ENCODE measurements at regions not wholly inside any gene's neighbourhood (a gene's known extent, or its start where the extent isn't known, plus 50 kb on each side); places are given as distances from the start of the nearest gene placed in this dataset.

DNA sequence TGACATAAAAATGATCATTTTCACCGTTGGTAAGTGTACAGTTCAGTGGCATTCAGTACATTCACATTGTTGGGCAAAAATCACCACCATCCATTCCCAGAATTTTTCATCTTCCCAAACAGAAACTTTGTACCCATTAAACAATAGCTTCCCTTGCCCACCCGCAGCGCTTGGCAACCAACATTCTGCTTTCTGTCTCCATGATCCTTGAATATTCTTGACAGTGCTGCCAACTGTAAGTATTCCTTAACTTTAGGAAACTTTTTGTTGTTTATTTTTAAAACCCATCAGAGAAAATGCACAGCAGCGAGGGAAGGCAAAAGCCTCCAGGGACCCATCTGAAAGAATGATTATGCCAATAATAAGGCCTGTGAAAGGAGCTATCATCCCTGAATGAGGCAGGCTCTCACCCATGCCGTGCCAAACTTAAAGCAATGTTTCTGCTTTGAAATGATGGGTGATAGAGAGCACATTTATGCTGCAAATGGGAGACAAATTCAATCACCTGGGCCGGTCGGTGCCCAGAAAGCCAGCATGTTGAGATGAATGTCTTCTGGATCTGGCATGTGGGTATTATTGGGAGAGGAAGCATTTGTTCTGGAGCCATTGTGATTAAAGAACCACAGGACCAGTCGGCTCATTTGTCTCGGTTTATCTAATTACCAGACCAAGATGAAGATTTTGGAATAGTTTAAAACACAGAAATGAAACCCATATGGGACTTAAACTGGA is 202.1 kb upstream of the NPVF start:
- Histone ChIP-seq H3K4me3 (no peak overlapping the region), H3K27me3 (no peaks in the 10 kb centered on the region), H3K9me3 (replicated peaks in 1 of 3) (no peaks in the 10 kb centered on the region), H3K4me1 (replicated peaks in 1 of 2) (peaks cover 13 to 22% of the 10 kb centered on the region in 2 donors), H3K36me3 (replicated peaks in 1 of 2) (no peaks in the 10 kb centered on the region), H3K27ac (peak overlapping the region in 4 of 5 donors; percentile 44 to 75 (median 70))
- TF ChIP-seq POLR2A (IDR thresholded peaks at IDR 0.05), result no peak
- TF ChIP-seq, protein P1, sequence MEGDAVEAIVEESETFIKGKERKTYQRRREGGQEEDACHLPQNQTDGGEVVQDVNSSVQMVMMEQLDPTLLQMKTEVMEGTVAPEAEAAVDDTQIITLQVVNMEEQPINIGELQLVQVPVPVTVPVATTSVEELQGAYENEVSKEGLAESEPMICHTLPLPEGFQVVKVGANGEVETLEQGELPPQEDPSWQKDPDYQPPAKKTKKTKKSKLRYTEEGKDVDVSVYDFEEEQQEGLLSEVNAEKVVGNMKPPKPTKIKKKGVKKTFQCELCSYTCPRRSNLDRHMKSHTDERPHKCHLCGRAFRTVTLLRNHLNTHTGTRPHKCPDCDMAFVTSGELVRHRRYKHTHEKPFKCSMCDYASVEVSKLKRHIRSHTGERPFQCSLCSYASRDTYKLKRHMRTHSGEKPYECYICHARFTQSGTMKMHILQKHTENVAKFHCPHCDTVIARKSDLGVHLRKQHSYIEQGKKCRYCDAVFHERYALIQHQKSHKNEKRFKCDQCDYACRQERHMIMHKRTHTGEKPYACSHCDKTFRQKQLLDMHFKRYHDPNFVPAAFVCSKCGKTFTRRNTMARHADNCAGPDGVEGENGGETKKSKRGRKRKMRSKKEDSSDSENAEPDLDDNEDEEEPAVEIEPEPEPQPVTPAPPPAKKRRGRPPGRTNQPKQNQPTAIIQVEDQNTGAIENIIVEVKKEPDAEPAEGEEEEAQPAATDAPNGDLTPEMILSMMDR (IDR thresholded peaks at IDR 0.05), result no peak
- intact Hi-C loops (cut with DNase I), result no loop called here
- 73 to 79% (median 76%) methylated on average over 9 of the region's 9 CpGs for WGBS, 4 donors
- no peak for DNase-seq

DNA sequence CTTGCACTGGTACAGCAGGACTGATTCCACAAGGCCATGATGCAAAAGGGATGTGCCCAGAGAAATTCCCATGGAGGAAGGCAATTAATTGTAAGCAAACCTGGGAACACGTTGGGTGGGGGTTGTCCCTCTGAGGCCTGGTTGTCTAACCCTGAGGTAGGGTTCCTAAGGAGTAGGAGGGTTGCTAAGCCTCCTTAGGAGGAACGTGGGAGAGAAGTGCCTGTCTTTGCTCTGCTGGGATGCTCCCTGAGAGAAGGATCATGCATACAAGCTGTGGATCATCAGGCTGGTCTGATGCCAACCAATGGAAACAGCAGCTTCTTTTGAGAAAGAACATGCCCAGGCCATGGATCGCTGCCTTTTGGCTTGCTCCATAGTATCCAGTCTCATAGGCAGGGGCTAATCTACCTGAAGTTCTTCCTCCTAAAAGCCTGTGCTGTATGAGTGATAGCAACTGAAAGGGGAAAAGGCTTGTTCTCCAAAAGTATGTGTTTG is 203.7 kb upstream of the NPVF start:
- TF ChIP-seq, protein P1 (IDR thresholded peaks at IDR 0.05), result no peak
- no peak for TF ChIP-seq POLR2A (IDR thresholded peaks at IDR 0.05)
- no peak overlapping the region for H3K27ac ChIP-seq
- intact Hi-C loops (cut with DNase I), result no loop called here
- no peaks in the 10 kb centered on the region for H3K9me3 ChIP-seq (replicated peaks in 1 of 3)
- no peak overlapping the region for H3K4me3 ChIP-seq
- 88 to 94% (median 89%) methylated on average over 3 of the region's 3 CpGs for WGBS, 4 donors
- DNase-seq, result no peak
- H3K27me3 ChIP-seq, result no peaks in the 10 kb centered on the region
- no peaks in the 10 kb centered on the region for H3K36me3 ChIP-seq (replicated peaks in 1 of 2)
- peaks cover 13 to 22% of the 10 kb centered on the region in 2 donors for H3K4me1 ChIP-seq (replicated peaks in 1 of 2)

DNA sequence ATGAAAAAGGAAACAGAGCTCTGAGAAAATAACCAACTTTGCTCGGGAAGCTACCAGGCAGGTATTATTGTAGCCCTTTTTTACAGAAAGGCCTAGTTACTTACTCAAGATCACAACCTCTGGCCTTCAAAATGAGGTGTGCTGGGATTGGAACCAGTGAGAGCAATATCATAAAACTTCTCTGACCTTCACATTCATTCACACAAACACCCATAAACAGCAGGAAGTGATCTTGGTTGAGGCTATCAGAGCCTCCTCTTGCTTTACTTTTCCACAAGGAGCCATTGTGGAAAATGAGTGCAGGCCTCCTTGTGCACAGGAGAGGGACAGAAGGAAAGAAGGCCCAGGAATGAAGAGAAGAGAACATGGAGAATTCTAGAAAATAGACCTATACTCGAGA is 204.5 kb upstream of the NPVF start:
- WGBS, 4 donors, result 84 to 91% (median 89%) methylated on average over 2 of the region's 2 CpGs
- Histone ChIP-seq H3K4me1 (replicated peaks in 1 of 2) (peaks cover 13 to 22% of the 10 kb centered on the region in 2 donors), H3K9me3 (replicated peaks in 1 of 3) (no peaks in the 10 kb centered on the region), H3K4me3 (no peak overlapping the region), H3K27ac (no peak overlapping the region), H3K36me3 (replicated peaks in 1 of 2) (no peaks in the 10 kb centered on the region), H3K27me3 (no peaks in the 10 kb centered on the region)
- TF ChIP-seq POLR2A (IDR thresholded peaks at IDR 0.05), result no peak
- TF ChIP-seq, protein P1 (IDR thresholded peaks at IDR 0.05), result no peak
- DNase-seq, result no peak
- intact Hi-C loops (cut with DNase I), result no loop called here

DNA sequence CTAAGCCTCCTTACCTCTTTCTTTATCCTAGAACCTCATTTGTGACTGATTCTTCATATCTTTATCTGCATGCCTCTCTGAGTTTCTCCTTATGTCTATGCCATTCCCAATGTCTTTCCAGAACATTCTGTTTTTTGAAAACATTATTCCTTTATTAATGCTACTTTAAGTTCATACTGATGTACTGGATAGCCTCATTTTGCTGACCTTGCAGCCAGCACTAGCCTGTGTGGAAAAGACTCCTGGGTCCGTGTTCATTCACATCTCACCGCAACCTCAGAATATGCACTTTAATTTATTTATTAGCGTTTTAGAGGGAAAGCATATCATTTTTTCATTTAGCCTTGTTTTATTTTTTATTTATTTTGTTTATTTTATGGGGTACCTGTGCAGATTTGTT is 208.1 kb upstream of the NPVF start:
- DNase-seq, result no peak
- no peaks in the 10 kb centered on the region for H3K27me3 ChIP-seq
- no peak overlapping the region for H3K27ac ChIP-seq
- whole genome bisulfite sequencing, 4 donors, result 93 to 96% (median 93%) methylated on average over 3 of the region's 3 CpGs
- no peak for TF ChIP-seq POLR2A (IDR thresholded peaks at IDR 0.05)
- TF ChIP-seq, protein P1 (IDR thresholded peaks at IDR 0.05), result no peak
- H3K4me3 ChIP-seq, result no peak overlapping the region
- H3K36me3 ChIP-seq (replicated peaks in 1 of 2), result no peaks in the 10 kb centered on the region
- intact Hi-C loops (cut with DNase I), result no loop called here
- H3K9me3 ChIP-seq (replicated peaks in 1 of 3), result no peaks in the 10 kb centered on the region
- peaks cover 0 to 6% of the 10 kb centered on the region in 2 donors for H3K4me1 ChIP-seq (replicated peaks in 1 of 2)

Data from adrenal gland (tissue), 9 donors.